CD4-positive, alpha-beta T cell treated with Interleukin-17A for 4 hours (primary cell): ENCODE measurements at regions not wholly inside any gene's neighbourhood (a gene's known extent, or its start where the extent isn't known, plus 50 kb on each side); places are given as distances from the start of the nearest gene placed in this dataset.
"Not testable (repeated sequence)": the region's sequence is repeated elsewhere in the genome, so short reads cannot be mapped to it uniquely, and the experiment has no call there.

Experiments
- DNase-seq: peaks from one replicate; pipeline ENCODE4 v3.0.0-alpha.2; 2020; ENCODE audit warnings: mixed read lengths

DNA sequence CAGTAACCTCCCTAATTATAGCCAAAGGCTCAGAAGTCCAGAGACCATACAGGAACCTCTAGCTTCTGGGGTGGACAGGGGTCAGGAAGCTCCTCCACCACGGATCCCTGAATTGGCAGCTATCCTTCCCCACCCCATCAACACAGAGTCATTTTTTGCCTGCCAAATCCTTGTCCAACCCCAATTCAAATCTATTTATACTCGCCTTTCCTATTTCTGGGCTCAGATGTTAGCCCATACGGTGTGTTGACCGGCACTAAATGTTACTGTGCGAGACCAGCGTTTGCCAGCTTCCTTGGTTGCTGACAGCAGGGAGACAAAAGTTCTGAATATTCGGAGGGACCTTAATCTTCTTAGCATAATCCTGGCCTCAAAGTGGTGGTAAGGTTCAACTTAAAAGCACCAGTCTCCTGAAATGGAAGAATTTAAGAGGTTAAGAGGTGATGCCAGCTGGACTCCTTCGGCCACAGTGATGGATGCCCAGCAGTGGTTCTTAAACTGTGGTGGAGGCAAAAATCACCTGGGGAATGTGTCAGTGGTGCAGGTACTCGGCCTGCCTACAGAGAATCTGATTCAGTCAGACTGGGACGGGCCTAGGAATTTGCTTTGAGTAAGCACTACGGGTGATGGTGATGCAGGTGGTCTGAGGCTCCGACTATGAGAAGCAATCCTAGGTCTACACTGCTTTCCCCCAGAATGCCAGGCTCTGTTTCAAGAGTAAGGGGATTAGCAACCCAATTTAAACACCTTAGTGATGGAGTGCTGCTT lies 204.8 kb upstream of the MEF2C start:
- DNase-seq, result no peak

GRCh38 chr5:89087128-89087527 lies 204.1 kb upstream of the MEF2C start:
- no peak for DNase-seq

DNA sequence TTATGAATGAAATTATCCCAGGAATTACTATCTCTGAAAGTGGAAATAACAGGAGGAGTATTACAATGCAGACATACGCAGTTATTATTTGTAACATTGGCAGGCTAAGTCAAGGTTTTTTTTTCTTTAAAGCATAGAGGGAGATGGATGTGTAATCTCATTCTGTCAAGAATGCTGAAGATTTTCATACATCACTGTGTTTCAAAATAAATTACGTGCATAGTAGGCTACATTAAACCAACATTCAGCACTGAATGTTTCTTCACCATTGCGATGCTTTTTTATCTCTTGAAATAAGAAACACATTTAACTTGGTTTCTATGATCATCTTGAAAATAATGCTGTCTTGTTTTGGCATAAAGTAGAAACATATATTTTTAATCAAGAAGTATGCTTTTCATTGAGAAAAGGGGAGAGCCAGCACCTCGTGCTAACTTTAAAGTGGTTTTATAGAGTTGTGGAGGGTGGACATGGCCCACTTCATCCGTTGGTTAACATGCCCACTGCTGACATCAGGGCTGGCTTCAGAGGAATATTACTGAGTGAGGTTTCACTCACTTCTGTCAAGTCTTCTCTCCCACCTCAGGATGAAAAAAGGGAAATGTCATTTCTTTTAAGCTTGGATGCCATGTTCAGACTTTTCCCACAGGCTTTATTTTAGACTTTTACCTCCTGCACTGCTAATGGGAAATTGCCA lies 203.6 kb upstream of the MEF2C start:
- no peak for DNase-seq

GRCh38 chr5:89083791-89084190 lies 200.8 kb upstream of the MEF2C start:
- DNase-seq, result no peak

DNA sequence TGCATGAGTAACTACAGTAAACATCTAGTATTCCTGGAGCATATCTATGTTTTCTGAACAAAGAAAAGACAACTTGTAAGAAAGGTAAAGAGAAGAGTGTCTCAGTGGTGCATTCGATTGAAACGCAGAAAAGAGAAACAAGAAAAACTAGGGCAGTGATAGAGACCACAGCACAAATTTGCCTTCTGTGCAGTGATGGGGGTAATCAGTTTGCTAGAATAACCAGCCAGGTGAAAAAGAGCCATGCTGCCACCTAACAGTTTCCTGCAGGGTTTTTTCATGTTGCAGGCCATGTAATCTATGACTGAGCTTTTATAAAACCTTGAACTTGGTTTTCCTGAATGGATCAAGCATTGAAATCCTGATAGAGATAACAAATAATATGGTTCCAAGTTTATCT lies 198.4 kb upstream of the MEF2C start:
- no peak for DNase-seq

DNA sequence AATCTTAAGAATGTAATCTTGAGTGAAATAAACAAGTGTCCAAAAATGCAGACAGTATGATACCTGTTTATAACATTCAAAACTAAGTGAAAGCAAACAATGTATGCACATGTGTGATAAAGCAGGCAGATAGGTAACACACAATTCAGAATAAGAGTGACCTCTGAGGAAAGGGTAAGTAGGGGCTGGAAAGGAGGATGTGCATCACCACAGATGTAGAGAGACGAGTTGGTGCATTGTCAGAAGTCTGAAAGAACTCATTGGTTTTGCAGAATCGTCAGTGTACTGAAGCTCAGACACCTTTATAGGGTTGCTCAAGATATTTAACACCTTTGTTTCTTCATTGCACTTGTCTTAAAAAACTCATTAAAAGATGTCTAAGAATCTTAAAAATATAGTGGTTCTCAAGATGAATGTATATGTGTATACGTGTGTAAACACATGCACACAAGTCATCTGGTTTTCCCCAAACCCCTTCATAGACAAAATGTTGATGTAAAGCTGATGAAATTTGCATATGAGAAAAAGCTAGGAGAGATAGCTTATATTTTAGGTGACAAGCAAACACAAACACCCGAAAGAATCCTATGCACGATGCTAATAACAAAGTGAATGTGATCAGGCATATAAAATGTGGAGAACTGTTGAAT lies 197.6 kb upstream of the MEF2C start:
- no peak for DNase-seq

DNA sequence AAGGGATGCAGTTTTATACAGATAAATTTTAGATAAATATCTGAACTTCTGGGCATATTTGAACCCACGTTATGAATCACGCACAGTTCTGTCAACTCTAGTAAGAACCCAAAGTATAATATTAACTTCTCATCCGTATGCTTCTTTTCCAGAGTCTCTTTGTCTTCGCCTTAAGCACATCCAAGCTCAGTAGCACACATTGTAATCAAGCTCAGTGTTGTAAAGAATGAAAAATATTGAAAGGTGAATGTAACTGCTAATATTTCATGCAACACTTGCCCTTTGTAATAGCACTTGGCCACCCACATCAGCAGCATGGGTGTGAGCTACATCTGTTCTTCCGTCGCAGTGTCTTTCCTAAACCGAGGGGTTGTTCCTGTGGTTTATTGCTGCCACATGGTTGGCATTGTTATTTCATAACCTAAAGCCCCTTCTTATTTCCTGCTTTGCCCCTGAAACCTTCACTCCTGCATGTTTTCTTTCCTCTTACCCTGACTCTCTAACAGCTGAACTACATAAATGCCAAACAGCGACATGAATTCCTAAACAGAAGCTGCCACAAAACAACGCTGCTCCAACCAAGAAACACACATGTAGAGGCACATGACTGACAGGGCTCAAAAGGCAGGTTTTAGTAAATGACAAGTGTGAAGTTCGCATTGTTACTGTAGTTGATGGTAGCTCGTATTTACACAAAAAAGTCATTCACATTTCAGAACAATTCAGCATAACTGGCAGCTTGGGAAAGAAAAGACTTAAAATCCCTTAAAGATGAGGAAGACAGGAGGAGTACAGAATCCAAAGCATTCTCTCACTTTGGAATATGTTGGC lies 190.1 kb upstream of the MEF2C start:
- DNase-seq, result no peak

- DNase-seq, result no peak
Measured at GRCh38 chr5:89071941-89072331, 189.0 kb upstream of the MEF2C start.

DNA sequence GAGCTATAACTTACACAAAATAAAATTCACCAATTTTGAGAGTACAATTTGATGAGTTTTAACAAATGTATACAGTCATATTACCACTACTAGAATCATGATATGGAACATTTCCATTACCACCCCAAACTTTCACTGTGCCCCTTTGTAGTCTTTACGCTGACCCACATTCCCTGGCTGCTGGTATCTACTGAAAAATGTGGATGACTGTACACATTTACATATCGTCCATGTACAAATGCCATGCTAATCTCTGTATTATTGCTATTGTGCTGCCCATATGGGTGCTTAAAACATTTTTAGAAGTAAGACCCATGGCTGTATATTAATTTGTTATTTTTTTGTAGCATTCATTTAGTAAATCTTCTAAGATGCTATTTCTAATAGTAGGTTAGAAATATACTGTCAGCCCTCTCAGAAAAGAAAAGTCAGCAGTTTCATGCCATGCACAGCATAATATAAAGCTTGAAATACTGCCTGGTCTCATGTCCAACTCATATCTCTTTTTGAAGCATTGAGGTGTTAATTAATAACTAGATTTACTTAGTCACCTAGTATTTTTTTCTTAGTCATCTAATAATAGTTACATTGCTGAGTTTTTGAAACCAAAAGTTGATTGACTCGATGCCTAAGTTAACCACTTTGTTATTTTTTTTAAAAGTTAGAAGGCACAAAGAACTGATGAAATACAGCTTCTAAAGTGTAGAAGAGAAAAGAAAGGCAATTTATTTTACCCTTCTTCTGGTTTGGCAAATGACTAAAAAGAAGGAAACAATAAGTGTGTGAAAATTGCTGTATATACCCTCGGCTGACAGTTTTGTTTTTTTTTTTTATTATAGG lies 188.3 kb upstream of the MEF2C start:
- DNase-seq, result no peak

GRCh38 chr5:89069591-89069990 lies 186.6 kb upstream of the MEF2C start:
- no peak for DNase-seq

GRCh38 chr5:89067362-89067761 lies 184.4 kb upstream of the MEF2C start:
- no peak for DNase-seq

DNA sequence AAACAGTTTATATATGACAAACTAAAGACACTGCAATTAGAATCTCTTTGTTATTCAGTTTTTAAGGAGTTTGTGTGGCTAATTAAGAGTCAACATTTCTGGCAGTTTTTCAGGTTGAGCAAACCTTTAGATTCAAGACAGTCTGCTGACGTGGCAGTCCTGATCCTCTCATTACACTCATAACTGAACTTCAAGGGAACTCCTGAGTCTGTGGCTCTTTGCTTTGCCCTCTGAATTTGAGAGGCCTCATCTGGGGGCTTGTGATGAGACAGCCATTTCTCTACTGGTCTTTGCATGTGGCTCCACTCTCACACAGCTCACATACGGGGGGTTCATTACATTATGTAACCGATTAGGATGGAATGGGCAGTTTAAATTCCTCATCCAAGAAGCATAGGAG lies 182.9 kb upstream of the MEF2C start:
- no peak for DNase-seq

DNA sequence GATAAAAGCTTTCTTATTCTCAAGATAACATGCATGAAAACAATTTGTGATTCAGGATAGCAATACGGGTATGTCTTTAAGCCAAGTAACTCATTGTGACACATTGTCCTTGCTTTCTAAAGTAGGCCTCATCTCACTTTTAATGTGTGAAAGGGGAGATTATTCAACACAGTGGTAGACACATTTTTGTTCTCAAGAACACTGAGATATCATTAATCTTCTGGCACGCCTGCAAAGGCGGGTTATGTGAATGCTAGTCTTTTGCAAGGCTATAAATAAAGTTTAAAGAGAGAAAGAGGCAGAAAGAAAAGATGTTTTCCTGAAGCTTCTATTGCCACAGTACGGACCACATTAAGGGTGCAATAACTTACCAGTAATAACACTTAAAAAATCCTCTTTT lies 181.8 kb upstream of the MEF2C start:
- DNase-seq, result no peak

DNA sequence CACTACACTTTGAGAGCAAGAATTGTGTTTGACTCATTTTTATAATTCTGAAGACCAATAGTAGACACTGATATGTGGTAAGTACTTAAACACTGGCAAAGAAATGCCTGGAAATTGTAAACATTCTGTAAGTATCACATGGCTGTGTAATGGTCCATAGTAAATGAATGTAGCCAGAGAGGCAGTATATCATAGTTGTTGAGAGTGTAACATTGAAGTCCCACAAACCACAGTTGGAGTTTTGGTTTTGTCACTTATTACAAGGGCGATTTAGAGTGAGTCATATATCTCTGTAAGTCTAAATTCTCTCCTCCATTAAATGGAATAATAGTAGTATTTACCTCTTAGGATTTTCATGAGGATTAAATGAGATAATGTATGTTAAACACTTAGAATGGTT lies 181.1 kb upstream of the MEF2C start:
- DNase-seq, result no peak

DNA sequence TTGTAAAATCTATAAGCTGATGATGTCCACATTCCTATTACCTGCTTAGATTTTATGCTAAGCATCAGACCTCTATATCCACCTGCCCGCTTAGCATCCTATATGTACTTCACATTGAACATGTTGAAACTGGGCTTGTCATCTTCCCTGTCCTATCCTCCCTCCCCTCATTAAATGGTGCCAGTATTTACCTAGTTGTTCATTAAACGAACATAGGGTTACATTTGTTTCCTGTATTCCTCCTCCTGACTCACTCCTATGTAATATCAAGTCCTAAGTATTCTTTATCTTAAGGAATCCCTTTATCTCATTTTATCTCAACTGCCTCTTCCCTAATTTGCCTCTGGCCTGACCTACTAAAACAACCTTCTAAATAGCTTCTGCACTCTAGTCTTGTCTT lies 177.8 kb upstream of the MEF2C start:
- no peak for DNase-seq

DNA sequence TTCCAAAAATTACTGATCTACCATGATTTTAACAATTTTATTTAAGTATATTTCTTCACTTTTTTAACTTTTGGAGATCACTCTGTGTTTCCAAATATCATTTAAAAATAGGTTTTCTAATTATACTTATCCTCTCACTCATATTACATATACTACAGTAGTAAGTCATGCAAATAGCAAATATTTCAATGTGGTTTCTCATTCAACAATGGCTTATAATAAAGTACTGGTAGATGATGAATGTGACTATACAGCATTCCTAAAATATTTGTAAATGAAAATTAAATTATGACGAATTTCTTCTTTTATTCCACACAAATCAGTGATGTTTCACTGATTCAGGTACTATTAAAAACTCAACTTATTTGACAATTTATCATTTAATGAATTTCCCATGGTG lies 176.3 kb upstream of the MEF2C start:
- DNase-seq, result no peak

DNA sequence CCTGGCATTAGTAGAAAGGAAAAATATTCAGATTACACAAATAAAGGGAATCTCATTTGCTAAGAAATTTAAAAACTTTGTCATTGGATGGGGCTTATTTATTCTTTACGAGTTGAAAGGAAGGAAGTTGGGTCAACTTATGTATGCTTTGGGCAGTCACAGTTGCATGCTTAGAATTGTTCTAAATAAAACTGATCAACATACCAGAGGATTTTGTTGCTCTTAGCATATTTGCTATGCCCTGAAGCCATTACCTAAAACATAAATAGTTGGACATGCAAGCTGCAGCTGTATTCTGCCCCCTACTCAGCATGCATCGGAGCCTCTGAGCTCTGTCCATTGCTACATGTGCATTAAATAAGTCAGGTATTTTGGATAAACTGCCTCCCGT lies 172.7 kb upstream of the MEF2C start:
- DNase-seq, result no peak

DNA sequence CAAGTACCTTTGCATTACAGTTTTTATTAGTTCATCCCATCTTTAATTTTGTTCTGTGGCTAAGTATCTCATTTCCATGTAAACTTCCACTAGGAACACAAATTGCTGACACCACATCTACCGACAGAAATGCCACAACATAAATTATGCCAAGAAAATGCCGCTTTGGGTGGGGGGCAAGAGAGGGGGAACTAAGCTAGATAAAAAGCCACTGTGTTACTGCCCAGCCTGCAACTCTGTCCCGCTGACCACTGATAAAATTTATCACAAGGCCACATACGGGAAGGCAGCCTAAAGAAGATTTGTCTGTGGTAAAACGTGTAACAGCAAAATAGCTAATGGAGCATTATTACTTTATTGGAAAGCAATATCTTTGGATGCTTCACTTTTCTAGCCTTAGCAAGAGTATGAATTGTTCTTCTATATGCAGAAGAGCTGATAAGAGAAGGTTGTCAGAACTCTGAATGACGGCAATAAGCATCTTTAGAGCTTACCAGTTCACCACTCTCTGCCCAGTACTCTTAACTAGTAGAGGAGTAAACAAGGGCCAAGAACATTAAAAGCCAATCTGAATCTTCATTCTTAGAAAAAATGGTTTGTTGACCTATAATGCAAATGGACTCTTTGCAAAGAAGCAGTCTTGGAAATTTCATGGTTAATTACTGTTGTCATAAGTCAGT lies 172.2 kb upstream of the MEF2C start:
- no peak for DNase-seq

- DNase-seq, result no peak
Measured at GRCh38 chr5:89053547-89053946, 170.6 kb upstream of the MEF2C start.

DNA sequence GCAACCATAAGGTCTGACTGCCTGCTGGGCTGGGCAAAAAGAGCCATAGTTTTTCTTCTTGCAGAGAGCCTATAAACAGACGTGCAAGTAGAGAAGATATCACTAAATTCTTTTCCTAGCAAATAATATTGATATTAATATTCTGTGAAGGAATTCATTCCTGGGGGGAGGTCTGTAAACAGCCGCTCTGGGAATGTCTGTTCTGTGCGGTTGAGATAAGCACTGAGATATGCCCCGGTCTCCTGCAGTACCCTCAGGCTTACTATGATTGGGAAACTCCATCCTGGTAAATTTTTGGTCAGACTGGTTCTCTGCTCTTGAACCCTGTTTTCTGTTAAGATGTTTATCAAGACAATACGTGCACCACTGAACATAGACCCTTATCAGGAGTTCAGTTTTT lies 167.1 kb upstream of the MEF2C start:
- DNase-seq, result not testable (repeated sequence)

DNA sequence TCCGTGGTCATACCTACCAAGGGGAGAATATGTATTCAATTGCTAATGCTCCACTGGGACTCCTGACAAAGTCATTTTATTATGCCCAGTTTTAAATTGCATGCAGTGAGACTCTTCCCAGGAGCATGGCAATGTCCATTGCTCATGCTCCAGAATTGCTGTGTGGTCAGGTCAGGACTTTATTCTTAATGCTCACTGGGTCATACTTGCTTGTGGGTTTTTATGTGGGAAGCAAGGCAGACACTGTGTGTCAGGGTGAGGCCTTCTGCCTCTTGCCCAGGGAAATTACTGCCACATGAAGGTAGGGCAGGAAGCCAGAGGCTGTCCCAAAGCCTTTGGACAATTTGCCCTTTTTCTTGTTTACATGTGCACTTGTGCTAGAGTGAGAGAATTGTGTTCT lies 164.6 kb upstream of the MEF2C start:
- no peak for DNase-seq

- no peak for DNase-seq
Measured at GRCh38 chr5:89045216-89045615, 162.2 kb upstream of the MEF2C start.
